ENCODE measurements at regions not wholly inside any gene's neighbourhood (a gene's known extent, or its start where the extent isn't known, plus 50 kb on each side); places are given as distances from the start of the nearest gene placed in this dataset.

GRCh38 chr22:47807506-47807905 lies 1045.1 kb downstream of the TBC1D22A start:
- ATAC-seq (ENCODE audit: low FRiP score) (no peak), DNase-seq (ENCODE audit: low spot score) (no peak)
- no peak for TF ChIP-seq CTCF (IDR thresholded peaks at IDR 0.05)

- DNase-seq (ENCODE audit: low spot score): no peak
- ATAC-seq (ENCODE audit: low FRiP score): no peak
These were observed 1044.4 kb downstream of the TBC1D22A start for GRCh38 chr22:47806894-47807293.

DNA sequence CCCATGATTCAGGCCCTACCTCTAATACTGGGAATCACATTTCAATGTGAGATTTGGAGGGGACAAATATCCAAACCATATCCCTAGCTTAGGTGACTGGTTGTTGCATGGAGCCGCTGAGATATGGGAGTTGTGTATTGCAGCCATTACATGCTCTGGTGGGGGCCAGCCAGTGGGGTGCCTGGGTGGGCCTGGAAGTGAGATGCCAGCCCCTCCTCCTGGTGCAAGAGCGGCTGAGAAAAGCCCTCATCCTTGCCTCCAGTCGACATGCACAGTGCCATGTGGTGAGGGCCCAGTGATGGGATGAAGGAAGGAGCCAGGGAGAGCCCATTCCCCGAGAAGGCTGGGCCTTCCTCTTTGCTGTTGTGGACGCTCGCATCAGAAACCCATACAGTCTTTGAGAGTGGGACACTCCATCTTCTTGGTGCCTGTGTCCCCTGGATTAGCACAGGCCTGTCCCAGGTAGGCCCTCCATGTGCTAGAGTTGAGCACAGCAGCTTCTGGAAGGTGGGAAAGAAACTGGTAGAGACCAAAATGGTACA lies 1043.0 kb downstream of the TBC1D22A start:
- DNase-seq (ENCODE audit: low spot score): no peak
- TF ChIP-seq CTCF (IDR thresholded peaks at IDR 0.05): no peak
- no peak for ATAC-seq (ENCODE audit: low FRiP score)

More at GRCh38 chr22:47806894-47807293, 1044.4 kb downstream of the TBC1D22A start:
- no peak for TF ChIP-seq CTCF (IDR thresholded peaks at IDR 0.05)

DNA sequence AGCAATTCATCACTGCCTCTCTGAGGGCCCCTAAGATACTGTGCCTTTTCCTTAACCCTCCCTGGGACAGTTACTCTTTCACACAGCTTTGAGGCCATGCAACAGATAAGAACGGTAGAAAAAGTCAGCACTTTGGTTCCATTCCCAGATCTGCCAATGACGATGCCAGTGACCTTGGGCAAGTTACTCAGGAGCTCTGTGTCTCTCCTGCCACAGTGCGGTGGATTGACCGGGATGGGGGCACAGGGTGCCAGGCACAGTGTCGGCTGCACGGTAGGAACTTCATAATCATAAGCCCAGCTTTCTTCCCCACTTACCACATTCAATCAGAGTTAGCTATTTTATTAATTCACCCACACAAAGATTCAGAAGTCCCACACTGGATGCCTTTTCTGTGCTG lies 1041.8 kb downstream of the TBC1D22A start:
- DNase-seq (ENCODE audit: low spot score) (no peak), ATAC-seq (ENCODE audit: low FRiP score) (no peak)
- TF ChIP-seq CTCF (IDR thresholded peaks at IDR 0.05): no peak

DNA sequence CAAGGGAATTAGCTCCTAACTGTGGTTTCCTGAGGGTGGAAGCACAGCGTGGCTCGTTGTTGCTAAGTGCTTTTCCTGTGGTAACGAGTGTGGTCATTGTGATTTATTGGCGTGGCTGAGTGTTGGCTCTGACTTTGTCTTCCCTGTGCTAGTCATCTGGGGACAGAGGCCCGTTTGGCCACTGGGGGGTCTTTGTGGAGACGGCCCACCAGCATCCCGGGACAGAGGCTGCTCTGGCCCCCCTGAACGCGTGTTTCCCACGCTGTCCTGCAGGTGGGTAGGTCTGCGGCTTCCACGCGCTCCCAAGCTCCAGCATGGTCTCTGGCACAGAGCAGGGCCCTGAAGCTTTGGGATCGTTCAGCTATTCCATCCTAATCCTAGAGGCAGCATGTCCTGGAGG lies 1040.0 kb downstream of the TBC1D22A start:
- no peak for TF ChIP-seq CTCF (IDR thresholded peaks at IDR 0.05)
- no peak for ATAC-seq (ENCODE audit: low FRiP score)
- DNase-seq (ENCODE audit: low spot score): no peak

- TF ChIP-seq CTCF (IDR thresholded peaks at IDR 0.05): no peak
- no peak for ATAC-seq (ENCODE audit: low FRiP score)
- no peak for DNase-seq (ENCODE audit: low spot score)
These were observed 1039.2 kb downstream of the TBC1D22A start for GRCh38 chr22:47801541-47802245.

- ATAC-seq (ENCODE audit: low FRiP score): no peak
- no peak for TF ChIP-seq CTCF (IDR thresholded peaks at IDR 0.05)
- DNase-seq (ENCODE audit: low spot score): no peak
These were observed 1035.8 kb downstream of the TBC1D22A start for GRCh38 chr22:47798229-47798628.

Data from omental fat pad (tissue), 3 donors.